Left lobe of liver (tissue), 2 donors: ENCODE measurements at regions not wholly inside any gene's neighbourhood (a gene's known extent, or its start where the extent isn't known, plus 50 kb on each side); places are given as distances from the start of the nearest gene placed in this dataset.
"Not testable (repeated sequence)": the region's sequence is repeated elsewhere in the genome, so short reads cannot be mapped to it uniquely, and the experiment has no call there.

Experiments used
- ATAC-seq: fragments of 200-7000 bp; cut with Tn5 transposase; one replicate; pipeline ENCODE4 v1.9.1; 2020; ENCODE audit warnings: mild to moderate bottlenecking, moderate library complexity
- DNase-seq: peaks from one replicate; pipeline ENCODE4 v3.0.0-alpha.2; 2020; ENCODE audit warnings: low spot score
- donor health status: DM: no; HTN: no; CAD: no; lungs with moderate emphysema.
- donor health status: DM: no; HTN: yes; CAD: no.

GRCh38 chr5:40233268-40233667 is 446.4 kb upstream of the PTGER4 start:
- no peak for DNase-seq
- ATAC-seq, result no peak

- ATAC-seq, result no peak
- DNase-seq, result no peak
Observed at GRCh38 chr5:40227931-40228330, 451.8 kb upstream of the PTGER4 start.

GRCh38 chr5:40227366-40227765 is 452.3 kb upstream of the PTGER4 start:
- ATAC-seq (no peak), DNase-seq (no peak)

- DNase-seq (no peak), ATAC-seq (no peak)
Observed at GRCh38 chr5:40226906-40227305, 452.8 kb upstream of the PTGER4 start.

GRCh38 chr5:40225147-40225546 is 454.6 kb upstream of the PTGER4 start:
- DNase-seq, result not testable (repeated sequence)

GRCh38 chr5:40224421-40224820 is 455.3 kb upstream of the PTGER4 start:
- ATAC-seq, result no peak
- no peak for DNase-seq

More at GRCh38 chr5:40225147-40225546, 454.6 kb upstream of the PTGER4 start:
- not testable (repeated sequence) for ATAC-seq

- ATAC-seq (no peak), DNase-seq (no peak)
Observed at GRCh38 chr5:40223884-40224402, 455.8 kb upstream of the PTGER4 start.

- ATAC-seq (no peak), DNase-seq (no peak)
Observed at GRCh38 chr5:40221796-40222195, 457.9 kb upstream of the PTGER4 start.

- DNase-seq (no peak), ATAC-seq (no peak)
Observed at GRCh38 chr5:40221255-40221654, 458.5 kb upstream of the PTGER4 start.

GRCh38 chr5:40220260-40220659 is 459.5 kb upstream of the PTGER4 start:
- ATAC-seq (no peak), DNase-seq (no peak)

- DNase-seq (no peak), ATAC-seq (no peak)
Observed at GRCh38 chr5:40217553-40217952, 462.2 kb upstream of the PTGER4 start.

- ATAC-seq, result no peak
- no peak for DNase-seq
Observed at GRCh38 chr5:40210694-40211093, 469.0 kb upstream of the PTGER4 start.

GRCh38 chr5:40206030-40206429 is 473.7 kb upstream of the PTGER4 start:
- DNase-seq (no peak), ATAC-seq (no peak)

GRCh38 chr5:40204144-40204543 is 475.6 kb upstream of the PTGER4 start:
- DNase-seq (no peak), ATAC-seq (no peak)

- no peak for ATAC-seq
- DNase-seq, result no peak
Observed at GRCh38 chr5:40202814-40203440, 476.8 kb upstream of the PTGER4 start.

- no peak for ATAC-seq
Observed at GRCh38 chr5:40198736-40199135, 481.0 kb upstream of the PTGER4 start.

GRCh38 chr5:40195574-40195973 is 484.1 kb upstream of the PTGER4 start:
- not testable (repeated sequence) for ATAC-seq, DNase-seq

More at GRCh38 chr5:40198736-40199135, 481.0 kb upstream of the PTGER4 start:
- no peak for DNase-seq

- no peak for DNase-seq
- ATAC-seq, result no peak
Observed at GRCh38 chr5:40191150-40191549, 488.6 kb upstream of the PTGER4 start.

GRCh38 chr5:40172721-40173120 is 507.0 kb upstream of the PTGER4 start:
- DNase-seq (no peak), ATAC-seq (no peak)

- no peak for ATAC-seq
Observed at GRCh38 chr5:40171971-40172370, 507.7 kb upstream of the PTGER4 start.

GRCh38 chr5:40167283-40167682 is 512.4 kb upstream of the PTGER4 start:
- ATAC-seq (no peak), DNase-seq (no peak)

More at GRCh38 chr5:40171971-40172370, 507.7 kb upstream of the PTGER4 start:
- DNase-seq, result no peak

GRCh38 chr5:40166802-40167201 is 512.9 kb upstream of the PTGER4 start:
- no peak for ATAC-seq
- DNase-seq, result no peak
